Stimulated activated CD8-positive, alpha-beta memory T cell treated with anti-CD3 and anti-CD28 coated beads, Interleukin-2, amount 100 ng/mL, for 1 hour (primary cell): ENCODE measurements at regions not wholly inside any gene's neighbourhood (a gene's known extent, or its start where the extent isn't known, plus 50 kb on each side); places are given as distances from the start of the nearest gene placed in this dataset.
"Not testable (repeated sequence)": the region's sequence is repeated elsewhere in the genome, so short reads cannot be mapped to it uniquely, and the experiment has no call there.

Experiments used
- DNase-seq, 2 donors: peaks; one replicate each; pipeline ENCODE4 v3.0.0-alpha.2; 2020; ENCODE audit warnings: low read depth in 2 of 2

DNA sequence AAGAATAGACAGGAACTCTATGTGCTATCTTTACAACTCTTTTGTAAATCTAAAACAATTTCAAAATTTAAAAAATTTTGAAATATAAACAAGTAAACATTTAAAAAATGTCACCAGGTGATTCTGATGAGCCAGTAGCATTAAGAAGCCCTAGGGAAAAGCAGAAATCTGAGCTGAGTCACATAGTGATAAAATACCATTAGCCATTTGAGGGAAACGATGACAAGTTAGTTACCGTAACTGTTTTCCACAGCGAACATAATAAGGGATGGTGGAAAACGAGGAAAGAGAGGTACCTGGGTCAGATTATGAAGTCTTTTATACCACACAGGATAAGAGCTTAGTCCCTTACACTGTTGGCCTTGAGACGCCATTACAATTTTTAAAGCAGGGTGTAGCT lies 55.5 kb downstream of the PRR15 start:
- DNase-seq, result no peak

DNA sequence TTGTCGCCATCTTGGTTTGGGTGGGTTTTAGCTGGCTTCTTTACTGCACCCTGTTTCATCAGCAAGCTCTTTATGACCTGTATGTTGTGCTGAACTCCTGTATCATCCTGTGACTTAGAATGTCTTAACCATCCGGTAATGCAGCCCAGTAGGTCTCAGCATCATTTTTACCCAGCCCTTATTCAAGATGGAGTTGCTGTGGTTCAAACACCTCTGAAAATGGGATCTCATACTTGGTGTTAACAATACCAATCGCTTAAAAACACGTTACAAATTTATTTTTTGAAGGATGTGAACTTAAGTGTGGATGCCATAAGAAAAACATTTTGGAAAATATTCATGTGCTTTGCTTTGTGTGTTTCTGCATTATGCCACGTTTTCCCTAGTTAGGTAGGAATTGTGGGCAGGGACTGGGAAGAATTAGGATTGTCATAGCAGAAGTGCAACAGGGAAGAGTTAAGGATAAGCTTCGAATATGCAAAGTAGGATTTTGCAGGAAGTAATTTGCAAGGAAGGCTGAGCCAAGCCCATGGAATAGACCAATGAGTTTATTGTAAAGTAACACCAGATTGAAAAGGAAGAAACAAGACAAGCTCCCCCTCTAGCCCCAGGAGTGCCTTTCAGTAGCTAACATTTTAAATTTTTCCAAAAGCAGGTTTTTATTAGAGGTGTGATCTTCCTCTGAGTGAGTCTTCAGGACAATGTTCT lies 56.4 kb downstream of the PRR15 start:
- DNase-seq, result no peak

DNA sequence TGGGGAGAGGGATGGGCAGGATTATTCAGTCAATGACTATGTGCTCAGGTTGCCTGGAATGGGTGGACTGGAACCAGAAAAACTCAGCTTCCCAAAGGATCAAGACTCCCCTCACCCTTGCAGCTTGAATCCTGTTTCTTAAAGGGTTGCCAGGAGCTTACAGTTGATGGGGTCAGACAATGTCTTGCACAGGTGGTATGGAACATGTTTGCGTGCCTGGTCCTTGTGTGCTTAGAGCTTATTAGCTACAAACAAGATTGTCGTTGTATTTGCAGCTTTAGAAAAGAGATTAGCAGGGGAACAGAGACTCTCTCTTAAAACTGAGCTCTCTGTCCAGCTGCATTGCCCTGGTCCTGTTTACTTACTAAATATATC lies 56.9 kb downstream of the PRR15 start:
- no peak for DNase-seq

DNA sequence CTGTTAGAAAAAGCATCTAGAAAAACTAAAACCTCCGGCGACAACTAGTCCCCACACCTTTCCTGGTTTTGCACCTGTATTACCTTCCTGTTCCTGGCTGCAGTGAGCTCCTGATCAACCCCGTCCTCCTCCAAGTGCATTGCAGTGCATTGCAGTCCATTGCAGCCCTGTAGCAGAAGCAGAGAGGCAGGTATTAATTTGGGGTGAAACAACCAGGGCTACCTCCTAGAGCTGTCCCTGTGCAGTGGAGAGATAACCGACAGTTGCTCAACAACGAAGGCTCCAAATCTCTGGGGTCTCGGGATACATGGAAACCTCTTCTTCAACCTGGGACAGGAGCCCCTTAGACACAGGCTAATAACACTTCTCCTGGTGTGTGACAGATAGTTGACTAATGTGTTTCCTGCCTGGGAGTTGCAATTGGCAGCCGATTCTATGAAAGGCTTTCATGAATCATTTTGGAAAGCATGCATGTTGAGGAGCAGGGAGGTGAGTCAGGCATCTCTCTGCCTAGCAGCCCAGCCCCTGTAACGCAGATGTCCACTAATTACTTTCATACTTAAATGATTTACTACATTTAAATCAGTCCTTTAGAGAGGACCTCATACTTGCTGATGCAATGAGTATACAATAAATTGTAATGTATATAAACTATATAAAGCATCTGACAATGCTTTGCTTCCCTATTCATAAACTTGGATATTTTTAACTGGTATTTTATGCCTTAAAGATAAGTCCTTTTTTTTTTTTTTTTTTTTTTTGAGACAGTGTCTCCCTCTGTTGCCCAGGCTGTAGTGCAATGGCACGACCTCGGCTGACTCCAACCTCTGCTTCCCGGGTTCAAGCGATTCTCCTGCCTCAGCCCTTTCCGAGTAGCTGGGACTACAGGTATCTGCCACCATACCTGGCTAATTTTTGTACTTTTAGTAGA lies 59.0 kb downstream of the PRR15 start:
- no peak for DNase-seq

DNA sequence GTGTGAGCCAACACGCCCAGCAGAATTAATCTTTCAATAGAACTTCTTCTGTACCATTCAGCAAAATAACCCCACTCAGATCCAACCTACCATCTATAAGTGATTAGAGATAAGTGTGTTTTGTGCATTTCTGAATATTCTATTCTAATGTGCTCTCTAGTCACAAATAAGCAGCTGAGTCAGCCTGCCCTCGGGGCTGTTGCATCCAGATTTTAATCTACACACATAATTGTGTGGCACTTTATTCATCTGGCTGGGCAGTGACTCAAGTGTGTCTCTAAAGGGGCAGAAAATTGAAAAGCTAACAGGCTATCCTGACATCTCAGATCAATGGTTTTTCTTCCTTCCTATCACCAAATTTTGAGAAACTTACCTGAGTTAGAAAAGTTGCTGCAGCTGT lies 60.3 kb downstream of the PRR15 start:
- DNase-seq, result no peak

DNA sequence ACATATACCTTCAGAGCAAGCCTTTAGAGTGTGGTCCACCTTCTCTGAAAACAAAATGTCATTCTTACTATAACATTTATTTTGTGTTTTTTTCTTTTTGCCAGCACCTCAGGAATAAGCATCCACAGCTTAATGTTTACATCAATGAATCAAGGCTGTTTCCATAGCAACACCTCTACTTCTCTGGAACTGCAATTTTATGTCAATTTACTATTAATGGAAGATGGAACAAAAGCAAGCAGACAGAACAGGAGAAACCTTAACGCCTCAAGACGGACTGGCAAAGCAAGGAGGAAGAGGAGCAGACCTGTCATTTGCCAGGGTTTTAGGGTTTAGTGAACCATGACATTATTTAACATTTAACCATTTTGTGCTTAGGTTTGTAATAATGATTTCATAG lies 63.1 kb downstream of the PRR15 start:
- DNase-seq, result no peak

DNA sequence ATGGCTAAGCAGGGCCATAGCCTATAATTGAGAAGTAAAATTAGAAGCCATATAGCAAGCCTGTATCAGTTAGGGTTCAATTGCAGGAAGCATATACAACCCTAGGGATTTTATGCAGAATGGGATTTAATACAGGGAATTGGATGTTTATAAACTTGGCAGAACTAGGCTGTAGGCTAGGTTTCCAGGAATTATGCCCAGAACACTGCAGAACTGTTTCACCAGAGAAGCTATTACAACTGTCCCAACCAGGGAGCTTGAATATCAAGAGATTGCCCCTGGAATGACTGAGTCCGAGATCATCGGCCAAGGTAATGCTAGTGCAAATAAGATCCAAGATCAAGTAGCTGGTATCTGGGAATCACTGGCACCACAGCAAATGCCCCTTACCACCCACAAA lies 64.0 kb downstream of the PRR15 start:
- DNase-seq, result no peak

DNA sequence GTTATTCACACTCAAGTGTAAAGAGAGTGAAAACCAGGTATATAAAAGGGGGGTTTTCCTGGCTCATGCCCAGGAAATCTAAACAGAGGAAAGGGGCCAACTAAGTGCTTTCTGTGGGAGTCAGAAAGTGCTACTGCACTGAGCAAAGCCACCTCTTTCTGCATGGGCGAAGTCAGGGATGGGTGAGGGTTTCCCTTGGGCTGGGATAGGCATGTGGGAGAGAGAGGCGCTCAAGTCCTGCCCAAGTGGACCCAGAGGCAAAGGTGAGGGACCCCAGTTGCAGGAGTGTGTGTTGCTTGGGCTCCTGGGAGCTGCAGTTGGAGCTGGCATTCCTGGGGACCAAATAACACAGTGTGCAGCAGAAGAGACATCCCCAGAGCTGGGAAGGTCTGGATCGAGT lies 65.9 kb downstream of the PRR15 start:
- DNase-seq, result no peak

DNA sequence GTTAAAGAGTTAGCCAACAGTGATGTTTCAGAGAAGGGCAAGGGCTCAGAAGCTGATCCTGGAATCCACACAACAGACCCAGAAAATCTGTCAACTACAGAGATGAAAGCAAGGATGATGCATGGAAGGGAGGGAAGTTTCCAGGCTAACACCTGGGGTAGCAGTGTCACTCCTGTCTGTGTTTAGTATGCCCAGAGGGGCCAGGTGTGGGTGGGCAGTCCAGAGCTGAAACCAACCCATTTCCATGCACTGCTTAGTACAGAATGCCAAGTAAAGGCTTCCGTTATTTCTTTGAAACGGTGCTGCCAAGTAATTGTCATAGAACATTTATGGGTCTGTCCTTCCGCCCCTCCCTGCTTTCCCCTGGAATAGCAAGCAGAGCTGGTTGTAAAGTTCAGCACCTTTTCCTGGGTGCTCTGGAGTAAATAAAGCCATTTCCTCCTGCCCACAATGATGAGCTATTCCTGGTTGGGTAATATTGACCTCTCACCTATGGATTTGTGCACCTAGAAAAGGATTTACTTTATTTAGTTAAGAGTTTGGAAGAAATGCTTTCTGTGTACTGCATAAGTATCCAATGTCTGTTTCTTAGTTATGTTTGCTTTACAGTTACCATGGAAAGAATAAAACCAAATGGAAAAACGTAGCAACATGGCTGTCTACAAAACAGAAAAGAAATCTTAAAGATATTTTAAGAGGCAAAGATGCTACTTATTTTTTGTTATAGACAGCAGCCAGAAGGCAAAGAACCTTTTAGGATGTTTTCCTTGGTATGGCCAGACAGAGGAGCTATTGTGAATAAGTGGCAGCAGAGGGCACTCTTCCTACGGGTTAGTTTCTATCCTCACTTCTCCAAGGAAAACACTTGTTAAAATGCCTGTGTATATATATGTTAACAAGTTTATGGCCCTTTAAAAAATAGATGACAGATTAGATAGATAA lies 71.7 kb downstream of the PRR15 start:
- DNase-seq, result not testable (repeated sequence)

DNA sequence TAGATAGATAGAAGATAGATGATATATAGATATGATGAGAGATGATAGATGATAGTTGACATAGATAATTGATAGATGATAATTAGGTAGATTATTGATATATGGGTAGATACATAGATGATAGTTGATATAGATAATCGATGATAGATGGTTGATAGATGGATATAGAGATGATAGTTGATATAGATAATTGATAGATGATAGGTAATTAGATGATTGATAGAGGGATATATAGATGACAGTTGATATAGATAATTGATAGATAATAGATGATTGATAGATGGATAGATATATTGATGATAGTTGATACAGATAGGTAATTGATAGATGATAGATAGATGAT lies 72.3 kb downstream of the PRR15 start:
- DNase-seq, result no peak

DNA sequence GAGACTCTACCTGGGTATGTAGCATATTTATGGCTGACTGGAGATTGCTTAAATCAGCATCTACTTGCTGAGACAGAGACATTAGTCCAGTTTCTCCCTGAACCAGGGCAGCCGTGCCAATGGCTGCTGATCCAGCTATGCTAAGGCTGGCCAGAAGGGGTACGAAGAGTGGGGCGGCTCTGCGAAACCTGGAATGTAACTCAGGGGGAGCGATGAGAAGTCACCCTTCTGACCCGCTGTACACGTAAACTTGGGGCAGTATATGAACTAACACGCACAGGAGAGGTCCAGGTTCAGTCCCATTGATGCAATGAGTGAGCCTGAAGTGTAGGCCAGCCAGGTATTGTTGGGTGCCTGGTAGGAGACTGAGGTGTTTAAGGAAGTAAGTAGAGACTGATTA lies 73.7 kb downstream of the PRR15 start:
- no peak for DNase-seq

DNA sequence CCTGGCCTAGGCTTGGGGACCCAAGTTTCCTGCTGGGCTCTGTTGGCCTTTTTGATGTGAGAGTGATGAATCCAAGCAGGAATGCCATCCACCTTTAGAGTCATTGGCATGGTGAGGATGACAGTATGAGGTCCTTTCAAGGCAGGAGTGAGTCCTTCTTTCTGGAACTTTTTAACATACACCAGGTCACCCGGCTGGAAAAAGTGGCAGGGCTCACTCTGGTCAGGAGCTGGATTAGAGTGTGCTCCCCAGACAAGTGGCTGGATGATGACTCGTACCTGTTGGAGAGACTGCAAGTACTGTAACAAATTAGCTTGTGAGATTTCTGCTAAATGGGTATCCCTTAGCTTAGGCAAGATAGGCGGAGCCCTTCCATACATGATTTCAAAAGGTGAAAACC lies 75.2 kb downstream of the PRR15 start:
- not testable (repeated sequence) for DNase-seq

DNA sequence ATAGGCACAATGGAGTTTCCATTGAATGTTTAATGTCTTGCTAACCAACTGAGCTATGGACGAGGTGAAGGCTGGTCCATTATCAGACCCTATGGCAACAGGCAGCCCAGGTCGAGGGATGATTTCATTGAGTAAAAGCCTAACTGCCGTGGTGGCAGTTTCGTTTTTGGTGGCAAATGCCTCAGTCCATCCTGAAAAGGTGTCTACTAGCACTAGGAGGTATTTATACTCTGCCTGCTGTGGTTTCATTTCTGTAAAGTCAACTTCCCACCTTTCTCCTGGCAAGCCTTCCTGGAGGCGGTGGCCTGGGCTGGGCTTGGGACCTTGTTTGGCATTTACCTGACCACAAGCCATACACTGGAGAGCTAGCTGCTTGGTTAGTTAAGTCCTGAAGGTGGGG lies 75.8 kb downstream of the PRR15 start:
- no peak for DNase-seq

DNA sequence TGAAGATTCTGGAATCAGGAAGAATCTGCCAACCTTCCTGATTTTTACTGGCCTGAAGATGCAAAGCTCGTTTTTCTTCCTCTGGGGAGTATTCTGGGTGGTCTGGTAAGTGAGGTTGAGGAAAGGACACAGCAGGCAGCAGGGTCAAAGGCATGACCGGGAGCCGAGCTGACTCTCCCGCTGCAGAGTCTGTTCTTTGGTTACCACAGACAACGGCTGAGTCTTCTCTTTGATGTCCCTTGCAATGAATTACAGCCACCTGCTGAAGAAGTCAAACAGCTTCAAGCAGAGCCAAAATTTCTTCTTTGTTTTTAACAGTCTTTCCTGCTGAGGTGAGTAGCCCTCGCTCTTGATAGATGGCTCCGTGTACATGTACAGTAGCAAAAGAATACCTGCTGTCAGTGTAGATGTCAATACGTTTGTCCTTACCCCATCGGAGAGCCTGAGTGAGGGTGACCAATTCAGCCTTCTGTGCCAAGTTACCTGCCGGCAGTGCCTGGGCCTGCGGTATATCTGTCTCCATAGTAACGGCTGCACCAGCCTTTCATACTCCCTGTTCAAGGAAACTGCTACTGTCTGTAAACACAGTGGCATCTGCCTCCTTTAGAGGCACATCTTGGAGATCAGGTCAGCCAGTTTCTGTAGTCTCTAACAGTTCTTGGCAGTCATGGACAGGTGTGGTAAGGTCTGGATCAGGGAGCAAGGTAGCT lies 76.4 kb downstream of the PRR15 start:
- DNase-seq, result no peak

DNA sequence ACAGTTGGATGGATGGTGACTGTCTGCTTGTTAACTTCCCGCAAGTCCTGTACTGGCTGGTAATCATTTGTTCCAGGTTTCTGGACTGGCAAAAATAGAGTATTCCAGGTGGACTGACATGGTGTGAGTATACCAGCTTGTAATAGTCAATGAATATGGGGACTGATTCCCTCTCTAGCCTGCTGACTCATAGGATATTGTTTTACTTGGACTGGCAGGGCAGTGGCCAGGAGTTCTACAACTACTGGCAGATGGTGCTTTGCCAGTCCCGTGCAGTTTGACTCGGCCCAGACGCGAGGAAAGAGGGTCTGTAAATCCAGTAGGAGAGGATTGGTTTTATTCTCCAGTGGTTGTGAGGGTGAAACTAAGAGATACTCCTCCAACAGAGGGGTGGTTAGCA lies 78.0 kb downstream of the PRR15 start:
- no peak for DNase-seq

DNA sequence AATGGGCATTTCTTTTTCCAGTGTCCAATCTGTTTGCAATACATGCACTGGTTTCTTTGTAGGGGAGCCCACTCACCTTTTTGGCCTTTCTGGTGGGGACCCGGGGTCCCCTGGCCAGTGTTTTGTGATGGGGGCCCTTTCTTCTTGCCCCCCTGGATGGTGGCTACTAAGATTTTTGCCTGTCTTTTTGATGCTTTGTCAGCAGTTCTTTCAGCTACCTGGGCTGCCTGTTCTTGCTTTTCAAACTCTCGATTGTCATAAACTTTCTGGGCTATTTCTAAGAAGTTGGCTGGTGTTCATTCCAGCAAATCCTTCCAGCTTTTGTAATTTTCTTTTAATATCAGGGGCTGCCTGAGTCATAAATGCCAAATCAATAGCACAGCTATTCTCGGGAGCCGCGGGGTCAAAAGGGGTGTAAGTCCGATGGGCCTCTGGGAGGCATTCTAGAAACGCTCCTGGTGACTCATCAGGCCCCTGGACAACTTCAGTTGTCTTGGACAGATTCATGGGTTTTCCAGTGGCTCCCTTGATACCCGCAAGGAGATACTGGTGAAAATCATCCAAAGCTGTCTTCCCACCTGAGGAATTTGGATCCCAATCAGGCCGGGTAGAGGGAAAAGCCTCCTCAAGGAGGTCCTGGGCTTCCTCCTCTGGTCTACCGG lies 79.0 kb downstream of the PRR15 start:
- DNase-seq, result no peak

DNA sequence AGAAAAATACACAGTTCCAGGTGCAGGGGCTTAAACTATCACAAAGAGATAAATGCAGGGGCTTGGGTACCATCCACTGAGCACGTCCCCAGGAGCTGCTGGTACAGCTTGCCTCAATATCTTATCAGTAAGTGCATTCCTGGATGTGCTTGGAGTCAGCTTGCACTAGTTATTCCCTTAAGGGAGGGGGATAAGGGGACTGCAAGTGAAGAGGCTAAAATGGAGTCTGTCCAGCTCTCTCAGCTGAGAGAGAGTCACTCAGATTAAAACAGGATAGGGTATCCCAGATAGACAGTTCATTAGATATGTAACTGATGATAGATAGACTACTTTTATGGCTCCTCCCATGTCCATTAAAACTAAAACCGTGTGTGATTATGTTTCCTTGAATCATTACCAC lies 82.5 kb downstream of the PRR15 start:
- DNase-seq, result not testable (repeated sequence)

DNA sequence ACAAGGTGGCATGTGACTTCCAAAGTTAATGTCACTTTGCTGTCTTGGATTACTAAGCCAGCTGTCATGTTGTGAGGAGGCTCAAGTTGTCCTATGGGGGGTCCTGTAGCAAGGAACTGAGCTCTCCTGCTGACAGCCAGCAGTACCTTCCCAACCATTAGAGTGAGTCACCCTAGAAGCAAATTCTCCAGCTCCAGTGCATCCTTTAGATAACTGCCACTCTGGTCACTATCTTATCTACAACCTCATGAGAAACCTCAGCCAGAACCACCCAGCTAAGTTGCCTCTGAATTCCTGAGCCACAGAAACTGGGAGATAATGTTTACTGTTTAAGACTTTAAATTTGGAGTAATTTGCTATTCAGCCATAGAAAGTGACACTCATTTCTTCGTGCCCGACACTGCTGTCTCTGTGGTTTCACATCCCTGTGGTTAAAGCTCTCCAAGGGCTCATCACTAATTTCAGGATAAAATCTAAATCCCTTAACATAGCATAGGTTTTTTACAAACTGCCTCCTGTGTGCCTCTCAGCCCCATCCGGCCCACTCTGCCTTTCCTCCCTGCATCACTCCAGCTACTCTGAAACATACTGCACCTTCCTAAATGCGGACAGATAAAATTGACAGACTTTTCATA lies 83.5 kb downstream of the PRR15 start:
- no peak for DNase-seq

DNA sequence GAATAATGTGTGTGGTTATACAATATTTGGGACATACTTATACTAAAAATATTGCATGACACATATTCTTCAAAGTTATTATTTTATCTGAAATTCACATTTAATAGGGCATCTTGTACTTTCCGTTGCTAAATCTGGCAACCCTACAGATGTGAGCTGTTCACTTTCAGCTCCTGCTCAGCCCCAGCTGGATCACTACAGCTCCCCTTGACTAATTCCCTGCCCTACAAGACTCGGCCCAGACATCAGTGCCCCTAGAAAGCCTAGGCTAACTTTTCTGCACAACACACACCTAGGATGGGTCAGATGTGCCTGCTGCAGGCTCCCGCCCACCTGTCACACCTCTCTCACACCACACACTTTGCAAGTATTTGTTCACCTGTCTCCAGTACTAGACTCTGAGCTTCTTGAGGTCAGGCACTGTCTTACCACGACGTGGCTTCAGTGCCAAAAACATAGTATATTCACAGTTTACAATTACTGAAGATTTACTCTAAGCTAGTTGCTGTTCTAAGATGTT lies 84.1 kb downstream of the PRR15 start:
- DNase-seq, result not testable (repeated sequence)

DNA sequence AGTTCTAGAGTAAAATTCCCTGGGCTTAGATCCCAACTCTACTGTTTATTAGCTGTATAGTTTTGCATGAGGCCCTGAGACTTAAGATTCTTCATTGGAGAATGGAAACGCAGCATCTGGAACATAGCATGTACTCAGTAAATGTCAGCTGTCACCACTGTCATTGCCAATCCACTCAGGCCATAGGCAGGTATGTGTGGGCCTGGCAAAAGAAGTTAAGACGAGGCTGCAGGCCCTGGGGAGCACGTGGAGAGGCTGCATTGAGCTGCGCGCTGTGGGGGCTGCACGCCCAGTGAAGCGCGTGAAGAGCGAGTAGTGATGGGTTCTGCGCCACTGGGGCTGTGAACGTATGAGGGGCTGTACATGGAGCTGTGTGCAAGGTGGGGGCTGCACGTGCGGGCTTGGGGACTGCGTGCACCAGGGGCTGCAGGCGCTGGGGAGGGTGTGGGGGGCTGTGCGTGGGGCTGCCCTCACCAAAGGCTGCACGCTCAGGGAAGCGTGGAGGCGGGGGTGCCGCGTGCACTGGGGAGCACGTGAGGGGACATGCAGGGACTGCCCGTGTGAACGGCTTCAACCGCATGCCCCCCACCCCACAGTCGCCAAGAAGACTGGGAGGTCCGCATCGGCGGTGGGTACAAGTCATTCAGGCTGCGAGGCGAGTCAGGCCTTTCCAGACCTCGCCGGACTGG lies 85.5 kb downstream of the PRR15 start:
- DNase-seq, result no peak
